Pancreas (tissue), 10 donors: ENCODE measurements at regions not wholly inside any gene's neighbourhood (a gene's known extent, or its start where the extent isn't known, plus 50 kb on each side); places are given as distances from the start of the nearest gene placed in this dataset.

Experiments used
- ATAC-seq, 4 donors: fragments of 200-7000 bp; cut with Tn5 transposase; one replicate each; pipeline versions ENCODE4 v1.8.0 to v1.9.1; 2020; ENCODE audit warnings: mild to moderate bottlenecking in 4 of 4, moderate library complexity in 4 of 4
- DNase-seq, 6 donors: peaks; one replicate each; pipeline ENCODE4 v3.0.0-alpha.2; 2020
- FAIRE-seq: peaks from 2 replicates; lab custom pipeline; 2012; peaks lifted over from hg19 to GRCh38; lab: Jason Lieb, UNC
- H3K27ac ChIP-seq, 4 donors: fragments of 200-600 bp; sonication (generic); 1 replicate in 3 of 4; 2 replicates in 1 of 4; pipeline versions ENCODE4 v1.5.0 to v1.8.0; 2020
- H3K27me3 ChIP-seq, 4 donors: fragments of 200-600 bp; one replicate each; pipeline ENCODE4 v1.8.0; 2021
- H3K36me3 ChIP-seq, 3 donors: fragments of 200-600 bp; sonication (generic) in 1 of 3; one replicate each; pipeline versions ENCODE4 v1.5.0 to v1.8.0; 2020 to 2021
- H3K4me1 ChIP-seq, 3 donors: fragments of 200-600 bp; one replicate each; pipeline ENCODE4 v1.8.0; 2021
- H3K4me3 ChIP-seq, 4 donors: fragments of 200-600 bp; sonication (generic) in 2 of 4; one replicate each; pipeline versions ENCODE4 v1.5.0 to v1.8.0; 2020 to 2021
- H3K9me3 ChIP-seq, 4 donors: fragments of 200-600 bp; one replicate each; pipeline ENCODE4 v1.8.0; 2021
- WGBS, 2 donors: extraction: QIAGEN DNeasy Blood & Tissue Kit; methylation state at CpG; one replicate each; pipeline ENCODE4 v1.1.7; 2013; 5-methylcytosine and 5-hydroxymethylcytosine counted together
- intact Hi-C, 3 donors: fragments of 100-400 bp; cut with DNase I; formaldehyde crosslinking; loops; one replicate each; pipeline versions ENCODE4 v1.11.1 to v1.14.2; 2022
- TF ChIP-seq, protein P1 (sequence below), 4 donors: fragments of 200-600 bp; sonication (generic) in 3 of 4; IDR thresholded peaks; one replicate each; pipeline versions ENCODE4 v1.5.0 to v1.8.0; 2021; ENCODE audit warnings: antibody characterized with exemption in 4 of 4
- donor health status: healthy with polysubstance abuse.
- donor health status: DM: no; HTN: no; CAD: no; lungs with moderate emphysema.
- donor health status: DM: no; HTN: no; CAD: no.
- donor health status: control.
- donor health status: control.
- donor health status: Bipolar disorder and iron deficiency.
- donor health status: DM: yes; HTN: yes; CAD: no.
- donor health status: DM: no; HTN: no; CAD: no.
- donor health status: DM: no; HTN: no; CAD: no.
- donor health status: DM: yes; HTN: yes; CAD: no.

DNA sequence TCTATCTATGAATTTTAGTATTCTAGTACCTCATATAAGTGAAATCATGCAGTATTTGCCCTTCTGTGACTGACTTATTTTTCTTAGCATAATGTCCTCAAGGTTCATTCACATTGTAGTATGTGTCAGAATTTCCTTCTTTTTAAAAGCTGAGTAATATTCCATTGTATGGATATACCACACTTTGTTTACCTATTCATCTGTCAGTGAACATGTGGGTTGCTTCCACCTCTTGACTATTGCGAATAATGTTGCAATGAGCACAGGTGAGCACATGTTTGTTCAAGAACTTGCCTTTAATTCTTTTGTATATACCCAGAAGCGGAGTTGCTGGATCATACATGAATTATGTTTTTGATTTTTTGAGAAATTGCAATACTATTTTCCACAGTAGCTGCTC, 187.4 kb upstream of the RBMS1 start:
- TF ChIP-seq, protein P1, sequence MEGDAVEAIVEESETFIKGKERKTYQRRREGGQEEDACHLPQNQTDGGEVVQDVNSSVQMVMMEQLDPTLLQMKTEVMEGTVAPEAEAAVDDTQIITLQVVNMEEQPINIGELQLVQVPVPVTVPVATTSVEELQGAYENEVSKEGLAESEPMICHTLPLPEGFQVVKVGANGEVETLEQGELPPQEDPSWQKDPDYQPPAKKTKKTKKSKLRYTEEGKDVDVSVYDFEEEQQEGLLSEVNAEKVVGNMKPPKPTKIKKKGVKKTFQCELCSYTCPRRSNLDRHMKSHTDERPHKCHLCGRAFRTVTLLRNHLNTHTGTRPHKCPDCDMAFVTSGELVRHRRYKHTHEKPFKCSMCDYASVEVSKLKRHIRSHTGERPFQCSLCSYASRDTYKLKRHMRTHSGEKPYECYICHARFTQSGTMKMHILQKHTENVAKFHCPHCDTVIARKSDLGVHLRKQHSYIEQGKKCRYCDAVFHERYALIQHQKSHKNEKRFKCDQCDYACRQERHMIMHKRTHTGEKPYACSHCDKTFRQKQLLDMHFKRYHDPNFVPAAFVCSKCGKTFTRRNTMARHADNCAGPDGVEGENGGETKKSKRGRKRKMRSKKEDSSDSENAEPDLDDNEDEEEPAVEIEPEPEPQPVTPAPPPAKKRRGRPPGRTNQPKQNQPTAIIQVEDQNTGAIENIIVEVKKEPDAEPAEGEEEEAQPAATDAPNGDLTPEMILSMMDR (IDR thresholded peaks at IDR 0.05) = no peak
- WGBS, 2 donors = 92 to 93% methylated on average over 2 of the region's 2 CpGs
- no peak for ATAC-seq
- no peaks in the 10 kb centered on the region for H3K9me3 ChIP-seq
- FAIRE-seq = no peak
- no peaks in the 10 kb centered on the region for H3K27me3 ChIP-seq
- no peaks in the 10 kb centered on the region for H3K4me1 ChIP-seq
- no peak overlapping the region for H3K4me3 ChIP-seq
- no peaks in the 10 kb centered on the region for H3K36me3 ChIP-seq
- DNase-seq = no peak
- intact Hi-C loops = no loop called here
- no peak overlapping the region for H3K27ac ChIP-seq

DNA sequence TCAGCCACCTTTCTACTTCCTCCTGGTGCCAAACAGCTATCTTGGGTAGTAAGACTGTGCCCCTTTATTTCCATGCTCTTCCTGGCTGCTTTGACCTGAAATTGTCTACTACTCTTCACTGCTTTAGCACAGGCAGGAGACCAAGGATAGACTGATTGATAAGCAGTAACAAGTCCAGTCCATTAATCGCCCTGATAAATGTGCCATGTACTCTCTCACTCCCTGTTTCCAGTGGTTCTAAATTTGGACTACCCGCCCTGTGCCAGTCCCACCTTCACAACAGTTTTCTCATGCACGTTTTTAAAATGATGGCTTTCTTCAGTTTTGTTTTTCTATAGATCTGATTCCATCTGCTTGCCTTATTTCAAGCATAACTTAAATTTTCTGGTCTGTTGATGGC, 189.6 kb upstream of the RBMS1 start:
- intact Hi-C loops = no loop called here
- TF ChIP-seq, protein P1 (IDR thresholded peaks at IDR 0.05) = no peak
- Histone ChIP-seq H3K27me3 (no peaks in the 10 kb centered on the region), H3K4me1 (peaks cover 0 to 5% (median 0%) of the 10 kb centered on the region in 3 donors), H3K27ac (no peak overlapping the region), H3K9me3 (no peaks in the 10 kb centered on the region), H3K36me3 (no peaks in the 10 kb centered on the region), H3K4me3 (no peak overlapping the region)
- no peak for FAIRE-seq
- WGBS, 2 donors = 60 to 65% methylated on average over 3 of the region's 3 CpGs
- no peak for ATAC-seq
- DNase-seq = no peak

DNA sequence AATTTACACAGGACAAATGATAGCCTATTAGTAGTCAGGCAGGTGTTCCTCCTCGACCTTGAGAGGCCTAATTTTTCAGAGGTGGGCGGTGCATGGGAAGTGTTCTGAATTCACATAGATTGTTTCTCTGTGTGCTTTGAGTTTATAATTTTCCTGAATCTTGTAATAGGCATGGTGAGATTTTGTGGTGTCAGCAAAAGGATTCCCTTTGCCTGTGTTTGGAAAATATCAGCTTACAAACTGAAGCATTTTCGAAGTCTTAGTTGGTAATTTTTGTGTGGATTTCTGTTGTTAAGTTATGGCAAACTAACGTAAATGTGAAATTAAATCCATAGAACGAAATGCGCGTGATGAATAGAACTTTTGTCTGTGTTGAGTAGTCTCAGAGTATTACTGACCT, 194.0 kb upstream of the RBMS1 start:
- peaks cover 0 to 5% (median 0%) of the 10 kb centered on the region in 3 donors for H3K4me1 ChIP-seq
- ATAC-seq (no peak), FAIRE-seq (no peak), DNase-seq (no peak)
- no peaks in the 10 kb centered on the region for H3K27me3 ChIP-seq
- no peaks in the 10 kb centered on the region for H3K36me3 ChIP-seq
- H3K9me3 ChIP-seq = no peaks in the 10 kb centered on the region
- 54 to 60% methylated on average over 7 of the region's 7 CpGs for WGBS, 2 donors
- intact Hi-C loops = no loop called here
- TF ChIP-seq, protein P1 (IDR thresholded peaks at IDR 0.05) = no peak
- no peak overlapping the region for H3K4me3 ChIP-seq
- H3K27ac ChIP-seq = no peak overlapping the region

DNA sequence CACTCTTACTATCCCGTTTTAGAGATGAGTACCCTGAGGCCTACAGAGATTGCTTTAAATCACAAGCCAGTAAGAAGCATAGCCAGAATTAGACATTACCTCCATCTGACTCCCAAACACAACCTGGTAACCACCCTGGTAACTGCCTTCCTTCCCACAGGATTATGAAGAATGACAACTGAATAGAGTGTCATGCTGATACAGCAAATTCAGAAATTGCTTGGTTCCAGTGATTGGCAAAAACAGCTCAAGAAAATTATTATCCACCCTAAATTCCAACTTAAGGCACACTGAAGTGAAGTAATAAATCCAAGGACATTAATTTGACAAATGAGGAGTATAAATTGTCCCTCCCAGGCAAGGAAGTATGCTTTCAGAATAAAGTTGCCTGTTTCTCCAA, 195.8 kb upstream of the RBMS1 start:
- Histone ChIP-seq H3K36me3 (no peaks in the 10 kb centered on the region), H3K9me3 (no peaks in the 10 kb centered on the region), H3K4me1 (peaks cover 0 to 5% (median 0%) of the 10 kb centered on the region in 3 donors), H3K4me3 (no peak overlapping the region), H3K27me3 (no peaks in the 10 kb centered on the region), H3K27ac (no peak overlapping the region)
- intact Hi-C loops = no loop called here
- WGBS, 2 donors = 80% methylated on average over 1 of the region's 1 CpG
- TF ChIP-seq, protein P1 (IDR thresholded peaks at IDR 0.05) = no peak
- DNase-seq (no peak), ATAC-seq (no peak), FAIRE-seq (no peak)

DNA sequence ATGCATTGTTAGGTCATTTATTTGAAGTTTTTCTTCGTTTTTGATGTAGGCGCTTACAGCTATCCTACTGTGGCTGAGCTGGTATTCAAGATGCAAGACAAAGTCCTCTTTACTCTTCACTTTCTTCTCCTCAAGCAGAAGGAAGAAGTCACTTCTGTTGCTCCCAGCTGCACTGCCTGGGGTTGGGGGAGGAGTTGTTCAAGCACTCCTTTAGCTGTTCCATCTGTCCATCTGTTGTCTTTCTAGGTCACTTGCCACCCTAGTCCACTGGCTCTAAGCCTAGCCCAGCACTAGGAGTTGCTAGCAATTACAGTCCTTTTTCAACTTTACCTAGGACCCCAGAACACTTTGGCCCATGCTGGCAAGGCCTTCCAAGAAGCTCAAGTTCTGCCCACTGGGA, 200.6 kb upstream of the RBMS1 start:
- Histone ChIP-seq H3K4me1 (no peaks in the 10 kb centered on the region), H3K36me3 (no peaks in the 10 kb centered on the region), H3K27ac (no peak overlapping the region), H3K9me3 (no peaks in the 10 kb centered on the region), H3K4me3 (no peak overlapping the region), H3K27me3 (no peaks in the 10 kb centered on the region)
- DNase-seq (no peak), ATAC-seq (no peak), FAIRE-seq (no peak)
- 71 to 81% methylated on average over 2 of the region's 2 CpGs for WGBS, 2 donors
- intact Hi-C loops = no loop called here
- TF ChIP-seq, protein P1 (IDR thresholded peaks at IDR 0.05) = no peak
